HEK293T (cell line): ENCODE measurements at regions not wholly inside any gene's neighbourhood (a gene's known extent, or its start where the extent isn't known, plus 50 kb on each side); places are given as distances from the start of the nearest gene placed in this dataset.
"Not testable (repeated sequence)": the region's sequence is repeated elsewhere in the genome, so short reads cannot be mapped to it uniquely, and the experiment has no call there.

Experiments
- CTCF ChIA-PET: fragments of 350-600 bp; formaldehyde crosslinking; extraction: SDS; loops from one replicate; lab custom pipeline; 2021; ENCODE audit warnings: antibody characterized with exemption, inconsistent platforms; lab: Yijun Ruan, JAX
- POLR2A ChIA-PET: fragments of 350-600 bp; formaldehyde crosslinking; extraction: SDS; loops from one replicate; lab custom pipeline; 2020; ENCODE audit warnings: antibody characterized with exemption, inconsistent platforms; lab: Yijun Ruan, JAX
- DNase-seq: peaks from one replicate; pipeline ENCODE4 v3.0.0; 2012; ENCODE audit warnings: mixed read lengths; ENCODE audit errors: extremely low spot score
- ARNT ChIP-seq: fragments of 450-650 bp; IDR thresholded peaks from 2 replicates; pipeline ENCODE4 v1.6.1; 2017; ENCODE audit warnings: mild to moderate bottlenecking
- BHLHE40 ChIP-seq: fragments of 450-650 bp; IDR thresholded peaks from 2 replicates; pipeline ENCODE4 v1.6.1; 2016; ENCODE audit warnings: mild to moderate bottlenecking, moderate library complexity, borderline replicate concordance
- CTBP1 ChIP-seq: fragments of 450-650 bp; IDR thresholded peaks from 2 replicates; pipeline ENCODE4 v1.6.1; 2016; ENCODE audit warnings: borderline replicate concordance
- ELF4 ChIP-seq: fragments of 450-650 bp; IDR thresholded peaks from 2 replicates; pipeline ENCODE4 v1.6.1; 2017; ENCODE audit warnings: antibody characterized with exemption
- FOXA1 ChIP-seq: fragments of 450-650 bp; IDR thresholded peaks from 2 replicates; pipeline ENCODE4 v1.6.1; 2016; ENCODE audit warnings: mild to moderate bottlenecking
- FOXK2 ChIP-seq: fragments of 450-650 bp; IDR thresholded peaks from 2 replicates; pipeline ENCODE4 v1.6.1; 2016; ENCODE audit warnings: mild to moderate bottlenecking
- FOXM1 ChIP-seq: fragments of 450-650 bp; IDR thresholded peaks from 2 replicates; pipeline ENCODE4 v1.6.1; 2017; ENCODE audit warnings: mild to moderate bottlenecking, borderline replicate concordance
- HDGF ChIP-seq: fragments of 450-650 bp; IDR thresholded peaks from 2 replicates; pipeline ENCODE4 v1.6.1; 2017; ENCODE audit warnings: antibody characterized with exemption, borderline replicate concordance
- L3MBTL2 ChIP-seq: fragments of 450-650 bp; conservative IDR thresholded peaks from 2 replicates; pipeline ENCODE4 v1.6.1; 2016; ENCODE audit warnings: mild to moderate bottlenecking
- LEF1 ChIP-seq: fragments of 450-650 bp; IDR thresholded peaks from 2 replicates; pipeline ENCODE4 v1.6.1; 2017; ENCODE audit warnings: mild to moderate bottlenecking, borderline replicate concordance
- NFRKB ChIP-seq: fragments of 450-650 bp; IDR thresholded peaks from 2 replicates; pipeline ENCODE4 v1.6.1; 2016; ENCODE audit warnings: mild to moderate bottlenecking, moderate library complexity
- SP1 ChIP-seq: fragments of 450-650 bp; IDR thresholded peaks from 2 replicates; pipeline ENCODE4 v1.6.1; 2017
- SUZ12 ChIP-seq: fragments of 450-650 bp; IDR thresholded peaks from 2 replicates; pipeline ENCODE4 v1.6.1; 2016; ENCODE audit warnings: mild to moderate bottlenecking
- TARDBP ChIP-seq: fragments of 450-650 bp; IDR thresholded peaks from 2 replicates; pipeline ENCODE4 v1.6.1; 2016
- ZNF384 ChIP-seq: fragments of 450-650 bp; IDR thresholded peaks from 2 replicates; pipeline ENCODE4 v1.6.1; 2016
- TF ChIP-seq, protein P1 (sequence below): fragments of 450-650 bp; IDR thresholded peaks from 2 replicates; pipeline ENCODE4 v1.6.1; 2016

DNA sequence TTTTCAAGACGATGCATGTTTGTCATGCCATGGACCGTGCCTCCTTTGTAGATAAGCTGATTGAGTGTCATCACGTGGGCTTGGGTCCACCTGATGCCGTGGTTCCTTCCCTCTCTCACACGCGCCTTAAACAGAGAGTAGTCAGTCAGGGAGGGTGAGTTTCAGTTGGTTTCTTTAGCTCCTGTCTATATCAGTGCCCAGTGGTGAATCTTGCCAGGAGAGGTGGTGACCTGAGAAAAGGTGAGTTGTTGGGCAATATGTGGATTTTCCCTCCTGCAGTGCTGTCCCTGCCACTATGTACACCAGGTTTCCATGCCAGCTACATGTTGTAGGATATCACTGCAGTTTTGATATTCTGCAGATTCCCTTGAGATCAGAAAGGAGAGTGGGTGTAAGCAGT is 129.7 kb downstream of the LAT start:
- no peak for DNase-seq
- POLR2A ChIA-PET: no interaction called here
- CTCF ChIA-PET: no interaction called here
- TF ChIP-seq, protein P1, sequence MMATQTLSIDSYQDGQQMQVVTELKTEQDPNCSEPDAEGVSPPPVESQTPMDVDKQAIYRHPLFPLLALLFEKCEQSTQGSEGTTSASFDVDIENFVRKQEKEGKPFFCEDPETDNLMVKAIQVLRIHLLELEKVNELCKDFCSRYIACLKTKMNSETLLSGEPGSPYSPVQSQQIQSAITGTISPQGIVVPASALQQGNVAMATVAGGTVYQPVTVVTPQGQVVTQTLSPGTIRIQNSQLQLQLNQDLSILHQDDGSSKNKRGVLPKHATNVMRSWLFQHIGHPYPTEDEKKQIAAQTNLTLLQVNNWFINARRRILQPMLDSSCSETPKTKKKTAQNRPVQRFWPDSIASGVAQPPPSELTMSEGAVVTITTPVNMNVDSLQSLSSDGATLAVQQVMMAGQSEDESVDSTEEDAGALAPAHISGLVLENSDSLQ: no peak
- TF ChIP-seq SP1 (no peak), SUZ12 (no peak), FOXM1 (no peak), BHLHE40 (no peak), FOXK2 (no peak), ARNT (no peak), NFRKB (no peak), ZNF384 (no peak), TARDBP (no peak), HDGF (no peak), FOXA1 (no peak), CTBP1 (no peak), LEF1 (no peak), L3MBTL2 (no peak), ELF4 (no peak)

DNA sequence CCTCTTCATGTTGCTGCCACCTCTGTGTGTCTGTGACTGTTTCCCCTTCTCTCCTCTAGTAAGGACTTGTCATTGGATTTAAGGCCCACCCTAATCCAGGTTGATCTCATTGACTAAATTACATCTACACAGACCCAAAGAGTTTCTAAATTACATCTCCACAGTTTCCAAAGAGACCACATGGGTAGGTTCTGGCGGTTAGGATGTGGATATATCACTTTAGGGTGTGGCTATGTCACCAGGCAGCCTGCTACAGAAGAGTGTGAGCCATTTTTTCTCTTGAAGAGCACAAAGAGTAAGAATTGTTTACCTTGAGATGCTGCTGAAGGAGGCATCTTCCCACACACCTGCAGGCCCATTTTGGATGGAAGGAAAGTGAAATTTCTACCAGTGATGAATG is 128.6 kb downstream of the LAT start:
- CTCF ChIA-PET, DNase-seq, POLR2A ChIA-PET: not testable (repeated sequence)

DNA sequence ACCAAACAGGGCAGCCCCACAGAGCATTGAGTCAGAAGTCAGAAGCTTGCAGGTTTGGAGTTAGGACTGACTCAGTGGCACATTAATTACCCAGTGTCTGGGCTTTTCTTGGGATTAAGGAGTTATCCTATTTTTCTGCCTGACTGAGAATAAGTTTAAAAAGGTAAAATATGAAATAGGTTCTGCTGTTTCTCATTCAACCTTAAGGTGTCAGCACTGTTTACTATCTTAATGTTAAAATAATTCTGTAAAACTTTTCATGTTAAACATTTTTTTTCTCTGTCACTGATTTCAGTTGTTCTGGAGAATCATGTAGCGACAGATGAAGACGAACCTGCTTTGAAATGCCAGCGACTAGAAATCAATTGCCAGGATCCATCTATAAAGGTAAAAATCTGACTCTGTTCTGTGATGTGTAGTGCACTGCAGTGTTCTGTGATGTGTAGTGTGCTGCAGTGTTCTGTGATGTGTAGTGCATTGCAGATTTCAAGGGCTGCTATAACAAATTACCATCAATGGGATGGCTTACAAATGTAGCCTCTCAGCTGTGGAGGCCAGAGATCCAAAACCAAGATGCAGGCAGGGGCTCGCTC is 128.0 kb downstream of the LAT start:
- CTCF ChIA-PET: no interaction called here
- DNase-seq: no peak
- POLR2A ChIA-PET: no interaction called here
- TF ChIP-seq LEF1: no peak

DNA sequence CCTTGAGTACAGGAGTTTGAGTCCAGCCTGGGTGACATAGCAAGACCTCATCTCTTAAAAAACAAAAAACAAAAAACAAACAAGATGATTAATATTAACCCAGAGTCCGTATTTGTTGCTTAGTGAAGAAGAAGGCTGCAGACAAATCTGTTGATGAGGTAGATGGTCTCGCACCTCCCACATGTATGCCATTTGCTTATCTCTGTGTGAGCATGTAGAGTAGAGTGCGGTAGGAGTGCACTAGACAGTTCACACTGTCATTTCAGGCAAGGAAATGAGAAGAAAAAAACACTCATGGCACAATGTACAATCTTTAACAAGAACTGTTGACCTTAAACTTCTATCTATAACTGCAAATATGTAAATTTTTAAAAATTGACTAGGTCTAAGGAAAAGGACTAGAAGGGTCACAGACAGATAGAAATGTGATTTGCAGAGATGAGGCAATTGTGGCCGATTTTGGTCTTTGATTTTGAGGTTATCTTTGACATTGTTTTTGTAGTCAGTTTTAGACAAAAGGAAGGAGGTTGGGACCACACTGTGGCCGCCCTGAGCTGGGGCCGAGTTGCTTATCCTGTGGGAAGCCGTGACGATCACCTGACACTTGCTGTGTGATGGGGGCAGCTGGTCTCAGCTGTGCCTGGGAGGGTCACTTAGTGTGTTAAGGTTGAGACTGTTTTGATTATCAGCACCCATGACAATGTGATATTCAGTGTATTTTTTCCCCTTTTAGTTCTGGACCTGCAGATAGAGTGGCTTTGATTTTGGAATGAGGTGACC is 127.2 kb downstream of the LAT start:
- CTCF ChIA-PET, DNase-seq, POLR2A ChIA-PET: not testable (repeated sequence)

DNA sequence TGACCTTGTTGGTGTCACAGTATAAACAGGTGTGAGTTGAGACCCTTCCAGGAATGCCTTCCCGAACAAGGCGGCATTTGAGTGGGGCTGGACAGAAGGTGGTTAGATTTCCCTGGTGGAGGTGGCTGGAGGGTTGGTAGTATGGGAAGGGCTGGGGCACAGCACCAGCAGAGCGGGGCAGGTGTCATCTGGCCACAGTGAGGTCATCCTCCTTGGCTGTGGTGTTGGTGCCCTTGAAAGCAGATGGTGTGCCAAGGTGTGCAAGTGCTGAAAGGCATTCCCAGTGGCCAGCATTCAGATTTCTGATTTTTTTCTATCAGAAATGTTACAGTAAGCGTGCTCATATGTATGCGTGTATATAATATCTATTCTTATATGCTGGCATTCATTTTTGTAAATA is 126.6 kb downstream of the LAT start:
- no peak for TF ChIP-seq FOXM1
- TF ChIP-seq FOXK2: no peak
- no peak for TF ChIP-seq NFRKB
- no peak for TF ChIP-seq SUZ12
- POLR2A ChIA-PET: no interaction called here
- CTCF ChIA-PET: no interaction called here

DNA sequence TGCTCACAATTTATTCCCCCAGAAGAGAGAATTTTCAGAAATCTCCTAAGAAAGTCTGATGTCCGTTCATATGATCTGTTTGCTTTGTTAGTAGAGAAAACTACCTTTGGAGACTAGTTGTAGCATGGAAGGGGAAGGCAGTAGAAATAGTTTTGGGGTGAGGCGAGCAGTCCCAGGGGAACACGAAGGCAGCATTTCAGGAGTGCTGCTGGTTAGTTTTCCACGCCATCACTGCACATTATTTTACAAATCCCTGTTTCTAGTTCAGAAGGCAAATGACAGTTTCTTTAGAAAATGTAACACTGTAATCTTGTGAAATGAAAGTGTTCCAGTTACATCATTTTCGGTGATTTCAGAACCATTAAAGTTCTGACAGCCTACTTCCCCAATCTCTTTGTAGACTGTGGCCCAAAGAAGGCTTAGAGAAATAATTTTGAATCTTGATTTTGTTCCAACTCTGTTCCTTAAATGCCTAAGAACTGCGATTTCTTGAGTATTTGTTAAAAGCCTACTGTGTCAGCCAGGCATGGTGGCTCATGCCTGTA is 123.8 kb downstream of the LAT start:
- CTCF ChIA-PET, POLR2A ChIA-PET, DNase-seq: not testable (repeated sequence)

More for the DNA sequence above, 126.6 kb downstream of the LAT start:
- DNase-seq: no peak

DNA sequence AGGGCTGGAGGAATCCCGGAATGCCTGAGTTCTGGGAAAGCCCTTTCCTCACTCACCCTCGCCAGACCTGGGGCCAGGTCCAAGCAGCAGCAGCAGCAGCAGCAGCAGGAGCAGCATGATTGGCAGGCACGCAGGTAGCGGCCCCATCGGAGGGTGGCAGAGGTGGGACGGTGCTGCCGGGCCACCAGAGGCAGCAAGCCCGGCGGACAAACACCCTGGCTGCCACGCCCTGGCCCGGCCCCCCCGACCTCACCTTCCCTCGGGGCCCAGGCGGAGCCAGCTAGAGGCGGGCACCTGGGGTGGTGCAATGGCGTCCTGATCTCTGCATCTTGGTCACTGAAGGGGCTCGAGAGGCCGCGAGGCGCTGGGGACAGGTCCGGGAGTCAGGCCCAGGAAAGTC is 122.4 kb downstream of the LAT start:
- no peak for DNase-seq
- ChIA-PET POLR2A (no interaction called here), CTCF (no interaction called here)
- TF ChIP-seq BHLHE40 (no peak), LEF1 (no peak), ZNF384 (no peak), L3MBTL2 (no peak), FOXA1 (no peak), ELF4 (no peak), HDGF (no peak), CTBP1 (no peak), TARDBP (no peak), NFRKB (no peak), FOXK2 (no peak), SP1 (no peak), FOXM1 (no peak), SUZ12 (no peak), ARNT (no peak)
- TF ChIP-seq, protein P1: no peak

DNA sequence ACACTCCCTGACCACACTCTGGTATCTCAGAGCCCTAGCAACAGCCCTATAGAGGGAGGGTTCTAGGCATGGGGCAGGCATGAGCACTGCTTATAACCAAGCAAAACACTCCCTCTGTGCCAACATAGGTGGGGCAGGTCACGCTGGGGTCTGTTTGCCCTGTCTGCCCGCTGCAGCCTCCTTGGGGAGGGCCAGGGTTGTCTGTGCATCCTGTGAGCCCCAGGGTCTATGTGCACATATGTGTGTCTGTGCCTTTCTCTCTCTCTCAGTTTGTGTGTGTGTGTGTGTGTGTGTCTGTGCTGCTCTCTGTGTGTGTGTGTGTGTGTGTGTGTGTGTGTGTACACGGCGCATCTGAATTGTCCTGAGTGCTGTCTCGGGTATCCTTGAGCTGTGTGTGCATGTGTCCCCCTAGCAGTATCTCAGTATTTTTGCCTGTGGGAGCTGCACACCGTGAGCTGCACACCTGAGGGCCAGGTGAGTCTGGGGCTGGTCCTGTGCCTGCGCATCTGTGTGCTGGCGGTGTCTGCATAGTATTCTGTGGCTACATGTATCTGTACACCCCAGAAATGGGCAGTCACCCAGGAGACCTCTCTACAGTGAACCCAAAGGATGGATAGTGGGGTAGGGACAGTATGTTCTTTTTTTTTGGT is 121.5 kb downstream of the LAT start:
- DNase-seq, POLR2A ChIA-PET, CTCF ChIA-PET: not testable (repeated sequence)

DNA sequence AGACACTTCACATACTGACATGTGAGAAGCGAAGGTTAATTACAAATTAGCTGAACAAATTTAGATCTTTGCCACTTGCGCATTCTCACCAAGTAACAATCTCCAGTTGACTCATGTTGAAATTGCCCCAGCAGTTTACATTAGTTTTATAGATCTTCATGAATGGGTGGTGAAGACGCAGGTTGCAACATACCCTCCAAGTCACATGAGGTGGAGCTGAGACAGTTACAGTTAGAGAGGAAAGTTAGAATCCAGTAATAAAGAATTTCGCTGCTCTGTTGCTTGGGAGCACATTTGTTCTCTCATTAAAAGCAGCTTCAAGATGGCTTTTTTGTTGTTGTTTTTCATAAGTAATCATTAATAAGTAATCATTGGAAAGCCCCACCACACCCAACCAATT is 119.7 kb downstream of the LAT start:
- POLR2A ChIA-PET, CTCF ChIA-PET, DNase-seq: not testable (repeated sequence)

DNA sequence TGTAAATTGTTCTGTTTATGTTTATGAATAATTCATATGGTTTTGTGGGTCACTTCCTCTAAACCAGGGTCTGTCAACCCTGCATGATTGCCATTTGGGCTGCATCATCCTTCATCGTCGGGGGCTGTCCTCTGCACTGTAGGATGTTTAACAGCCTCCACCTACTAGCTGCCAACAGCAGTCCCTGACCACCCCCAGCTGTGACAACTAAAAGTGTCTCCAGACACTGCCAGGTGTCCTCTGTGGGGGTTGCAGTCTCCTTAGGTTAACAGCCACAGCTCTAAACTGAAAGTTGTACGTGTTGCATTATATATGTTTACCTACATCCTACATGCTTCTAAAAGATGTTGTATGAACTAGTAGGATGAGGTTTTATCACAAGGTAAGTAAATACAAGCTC is 113.1 kb downstream of the LAT start:
- CTCF ChIA-PET, DNase-seq, POLR2A ChIA-PET: not testable (repeated sequence)

DNA sequence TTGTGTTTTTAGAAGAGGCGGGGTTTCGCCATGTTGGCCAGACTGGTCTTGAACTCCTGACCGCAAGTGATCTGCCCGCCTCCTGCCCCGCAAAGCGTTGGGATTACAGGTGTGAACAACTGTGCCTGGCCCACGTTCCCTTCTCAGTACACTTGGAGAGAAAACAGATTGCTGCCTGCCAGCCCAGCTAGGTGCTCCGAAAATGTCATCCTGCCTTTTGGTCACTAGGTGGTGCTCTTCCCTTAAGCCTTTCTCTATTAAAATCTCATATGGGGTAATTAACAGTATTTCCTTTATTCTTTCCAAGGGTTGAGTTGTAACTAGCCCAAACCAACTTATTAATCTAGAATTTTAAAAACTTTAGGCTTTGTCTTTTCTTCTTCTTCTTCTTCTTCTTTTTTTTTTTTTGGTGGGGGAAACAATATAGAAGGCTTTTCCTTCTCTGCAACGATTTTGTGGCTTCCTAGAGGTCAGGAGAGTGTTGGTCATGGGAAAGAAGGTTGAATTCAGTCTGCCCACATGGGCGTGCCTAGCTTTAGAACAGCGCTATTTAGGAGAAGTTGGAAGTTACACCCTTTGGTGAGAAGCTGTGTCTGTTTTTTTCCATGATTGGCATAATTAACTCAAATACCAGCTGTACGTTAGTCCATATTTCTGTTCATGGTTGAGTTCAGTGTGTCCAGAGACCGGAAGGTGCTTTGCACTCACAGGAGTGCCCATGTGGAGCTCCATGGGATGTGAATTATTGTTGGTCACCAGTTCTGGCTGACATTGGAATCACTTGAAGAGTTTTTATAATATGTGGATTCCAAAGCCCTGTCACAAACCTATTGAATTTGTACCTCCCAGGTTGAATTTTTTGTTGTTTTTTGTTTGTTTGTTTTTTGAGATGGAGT is 110.1 kb downstream of the LAT start:
- DNase-seq, CTCF ChIA-PET, POLR2A ChIA-PET: not testable (repeated sequence)
